Sigmoid colon (tissue), 6 donors: ENCODE measurements at regions not wholly inside any gene's neighbourhood (a gene's known extent, or its start where the extent isn't known, plus 50 kb on each side); places are given as distances from the start of the nearest gene placed in this dataset.

Experiments
- DNase-seq: peaks from one replicate; pipeline ENCODE4 v3.0.0-alpha.2; 2019
- H3K27ac ChIP-seq, 4 donors: fragments of 200-600 bp; sonication (generic); one replicate each; pipeline ENCODE4 v1.5.1; 2016 to 2019; ENCODE audit warnings: mild to moderate bottlenecking in 1 of 4
- H3K27me3 ChIP-seq, 3 donors: fragments of 200-600 bp; sonication (generic); one replicate each; pipeline ENCODE4 v1.5.1; 2019; ENCODE audit warnings: mild to moderate bottlenecking in 1 of 3
- H3K36me3 ChIP-seq, 4 donors: fragments of 200-600 bp; sonication (generic); one replicate each; pipeline ENCODE4 v1.5.1; 2016 to 2019
- H3K4me1 ChIP-seq, 4 donors: fragments of 200-600 bp; sonication (generic); one replicate each; pipeline ENCODE4 v1.5.1; 2017 to 2019
- H3K4me3 ChIP-seq, 4 donors: fragments of 200-600 bp; sonication (generic); one replicate each; pipeline ENCODE4 v1.5.1; 2017 to 2019; ENCODE audit warnings: mild to moderate bottlenecking in 2 of 4, moderate library complexity in 1 of 4
- H3K9me3 ChIP-seq, 4 donors: fragments of 200-600 bp in 3 of 4; sonication (generic) in 3 of 4; one replicate each; pipeline versions ENCODE4 v1.5.1 to v1.6.1; 2013 to 2019
- EP300 ChIP-seq, 4 donors: sonication (generic); formaldehyde crosslinking; IDR thresholded peaks; one replicate each; pipeline ENCODE4 v1.6.1; 2017; ENCODE audit warnings: antibody characterized with exemption in 4 of 4
- POLR2A ChIP-seq, 2 donors: fragments of 450-650 bp; IDR thresholded peaks; one replicate each; pipeline ENCODE4 v1.6.1; 2016; ENCODE audit warnings: antibody characterized with exemption in 2 of 2, mild to moderate bottlenecking in 2 of 2, moderate library complexity in 2 of 2
- POLR2AphosphoS5 ChIP-seq, 4 donors: sonication (generic); formaldehyde crosslinking; IDR thresholded peaks; one replicate each; pipeline ENCODE4 v1.6.1; 2017; ENCODE audit warnings: antibody characterized with exemption in 4 of 4
- WGBS, 2 donors: extraction: QIAGEN DNeasy Blood & Tissue Kit; methylation state at CpG; one replicate each; pipeline ENCODE4 v1.1.7; 2013; 5-methylcytosine and 5-hydroxymethylcytosine counted together
- intact Hi-C: fragments of 100-400 bp; cut with DNase I; formaldehyde crosslinking; loops from one replicate; pipeline ENCODE4 v1.15.1; 2023
- TF ChIP-seq, protein P1 (sequence below), 4 experiments: fragments of 450-650 bp in 3 of 4; fragments of 200-600 bp in 1 of 4; IDR thresholded peaks; one replicate each; pipeline ENCODE4 v1.5.1; 2016 to 2019; ENCODE audit warnings: antibody characterized with exemption in 4 of 4, mild to moderate bottlenecking in 3 of 4, moderate library complexity in 2 of 4
- donor health status: healthy with polysubstance abuse.
- donor health status: healthy.

DNA sequence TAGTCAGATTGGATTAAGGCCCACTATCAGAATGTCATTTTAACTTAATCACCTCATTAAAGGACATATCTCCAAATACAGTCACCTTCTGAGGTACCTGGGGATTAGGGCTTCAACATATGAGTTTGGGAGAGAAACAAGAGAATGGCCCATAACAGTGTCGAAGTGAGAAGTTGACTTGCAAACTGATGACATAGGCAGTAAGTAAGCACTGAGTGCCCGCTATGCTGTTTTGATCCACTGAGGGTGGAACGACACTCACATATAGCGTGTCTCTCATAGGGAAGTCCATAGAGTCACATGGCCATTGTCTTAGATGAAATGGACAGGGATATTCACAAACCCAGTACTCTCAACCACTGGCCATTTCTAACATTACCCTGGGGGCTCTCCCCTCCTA lies 264.2 kb downstream of the SAMD5 start:
- 95 to 97% methylated on average over 4 of the region's 4 CpGs for WGBS, 2 donors
- no peaks in the 10 kb centered on the region for H3K4me1 ChIP-seq

DNA sequence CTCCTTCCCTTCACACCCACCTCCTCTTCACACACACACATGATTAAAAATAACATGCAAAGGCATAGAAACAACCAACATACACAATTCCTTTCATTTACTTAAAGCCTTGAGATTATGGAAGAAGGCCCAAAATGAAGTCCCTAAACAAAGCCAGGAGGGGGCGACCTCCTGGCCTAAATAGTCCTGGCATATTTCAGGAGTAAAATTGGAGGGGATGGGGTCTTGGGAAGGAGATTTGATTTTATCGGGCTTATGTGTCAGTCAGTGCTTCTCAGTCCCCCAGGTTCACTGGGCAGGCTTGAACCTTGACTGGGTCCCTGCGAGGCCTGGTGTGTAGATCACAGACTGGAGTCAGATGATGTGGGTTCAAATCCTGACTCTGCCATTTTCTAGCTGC lies 266.4 kb downstream of the SAMD5 start:
- Histone ChIP-seq H3K9me3 (no peaks in the 10 kb centered on the region), H3K27me3 (no peaks in the 10 kb centered on the region), H3K36me3 (no peaks in the 10 kb centered on the region), H3K27ac (no peak overlapping the region), H3K4me1 (no peaks in the 10 kb centered on the region), H3K4me3 (no peak overlapping the region)
- intact Hi-C loops = no loop called here
- TF ChIP-seq POLR2AphosphoS5 (IDR thresholded peaks at IDR 0.05) (no peak), EP300 (IDR thresholded peaks at IDR 0.05) (no peak), POLR2A (IDR thresholded peaks at IDR 0.05) (no peak)
- TF ChIP-seq, protein P1, sequence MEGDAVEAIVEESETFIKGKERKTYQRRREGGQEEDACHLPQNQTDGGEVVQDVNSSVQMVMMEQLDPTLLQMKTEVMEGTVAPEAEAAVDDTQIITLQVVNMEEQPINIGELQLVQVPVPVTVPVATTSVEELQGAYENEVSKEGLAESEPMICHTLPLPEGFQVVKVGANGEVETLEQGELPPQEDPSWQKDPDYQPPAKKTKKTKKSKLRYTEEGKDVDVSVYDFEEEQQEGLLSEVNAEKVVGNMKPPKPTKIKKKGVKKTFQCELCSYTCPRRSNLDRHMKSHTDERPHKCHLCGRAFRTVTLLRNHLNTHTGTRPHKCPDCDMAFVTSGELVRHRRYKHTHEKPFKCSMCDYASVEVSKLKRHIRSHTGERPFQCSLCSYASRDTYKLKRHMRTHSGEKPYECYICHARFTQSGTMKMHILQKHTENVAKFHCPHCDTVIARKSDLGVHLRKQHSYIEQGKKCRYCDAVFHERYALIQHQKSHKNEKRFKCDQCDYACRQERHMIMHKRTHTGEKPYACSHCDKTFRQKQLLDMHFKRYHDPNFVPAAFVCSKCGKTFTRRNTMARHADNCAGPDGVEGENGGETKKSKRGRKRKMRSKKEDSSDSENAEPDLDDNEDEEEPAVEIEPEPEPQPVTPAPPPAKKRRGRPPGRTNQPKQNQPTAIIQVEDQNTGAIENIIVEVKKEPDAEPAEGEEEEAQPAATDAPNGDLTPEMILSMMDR (IDR thresholded peaks at IDR 0.05) = no peak
- WGBS, 2 donors = 89 to 91% methylated on average over 3 of the region's 3 CpGs
- no peak for DNase-seq

More for the DNA sequence above, 264.2 kb downstream of the SAMD5 start:
- Histone ChIP-seq H3K36me3 (no peaks in the 10 kb centered on the region), H3K4me3 (no peak overlapping the region), H3K27ac (no peak overlapping the region), H3K27me3 (no peaks in the 10 kb centered on the region), H3K9me3 (no peaks in the 10 kb centered on the region)
- no peak for TF ChIP-seq EP300 (IDR thresholded peaks at IDR 0.05)
- TF ChIP-seq, protein P1 (IDR thresholded peaks at IDR 0.05) = no peak
- TF ChIP-seq POLR2AphosphoS5 (IDR thresholded peaks at IDR 0.05) = no peak
- no peak for TF ChIP-seq POLR2A (IDR thresholded peaks at IDR 0.05)
- DNase-seq = no peak
- intact Hi-C loops = no loop called here

DNA sequence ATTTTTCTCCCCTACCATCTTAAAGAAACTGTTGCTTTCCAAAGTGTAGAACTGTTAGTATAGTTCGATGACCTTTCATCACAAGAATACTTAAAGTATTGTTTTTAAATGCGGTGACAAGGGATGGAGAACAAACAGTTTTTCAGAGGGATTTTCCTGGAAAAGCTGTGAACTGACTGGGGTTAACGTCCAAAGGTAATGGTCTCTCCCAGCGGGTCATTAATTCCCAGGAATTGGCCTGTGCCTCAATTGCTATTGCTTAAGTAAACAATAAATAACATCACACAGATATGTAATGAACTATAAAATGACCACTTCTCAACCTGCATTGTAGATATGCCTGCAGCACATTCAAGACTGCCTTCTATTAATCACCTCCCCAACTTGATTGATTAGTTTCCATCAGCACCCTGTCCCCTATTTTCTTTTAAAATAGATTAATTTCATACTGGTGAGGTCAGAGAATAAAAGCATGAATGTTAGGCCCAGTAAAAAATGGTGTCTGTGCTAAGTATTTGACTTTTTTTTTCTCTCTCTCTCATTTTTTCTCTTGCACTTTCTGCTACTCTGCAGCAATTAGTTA lies 268.2 kb downstream of the SAMD5 start:
- no peaks in the 10 kb centered on the region for H3K27me3 ChIP-seq
- intact Hi-C loops = no loop called here
- 78 to 84% methylated on average over 4 of the region's 4 CpGs for WGBS, 2 donors

DNA sequence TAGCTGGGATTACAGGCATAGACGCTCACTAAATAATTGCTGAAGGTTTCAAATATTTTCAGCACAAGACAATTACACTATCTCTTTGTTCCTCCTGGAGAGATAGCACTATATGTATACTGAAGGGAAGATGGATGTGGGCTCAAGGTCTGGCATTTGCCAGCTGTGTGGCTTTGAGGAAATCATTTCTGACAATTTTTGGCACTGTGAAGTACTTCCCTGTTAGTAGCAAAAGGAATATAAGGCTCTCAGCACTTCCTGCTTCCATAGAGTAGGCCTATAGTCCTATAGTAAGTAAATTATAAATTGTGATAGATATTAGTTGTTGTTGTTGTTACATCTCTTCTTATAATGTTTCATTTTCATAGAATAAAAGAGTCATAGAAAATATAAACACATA lies 271.1 kb downstream of the SAMD5 start:
- intact Hi-C loops = no loop called here
- no peak overlapping the region for H3K4me3 ChIP-seq
- no peaks in the 10 kb centered on the region for H3K27me3 ChIP-seq
- whole genome bisulfite sequencing, 2 donors = 75 to 85% methylated on average over 1 of the region's 1 CpG
- TF ChIP-seq, protein P1 (IDR thresholded peaks at IDR 0.05) = no peak
- TF ChIP-seq POLR2AphosphoS5 (IDR thresholded peaks at IDR 0.05) (no peak), POLR2A (IDR thresholded peaks at IDR 0.05) (no peak), EP300 (IDR thresholded peaks at IDR 0.05) (no peak)
- H3K9me3 ChIP-seq = no peaks in the 10 kb centered on the region
- no peaks in the 10 kb centered on the region for H3K36me3 ChIP-seq
- no peaks in the 10 kb centered on the region for H3K4me1 ChIP-seq
- H3K27ac ChIP-seq = no peak overlapping the region
- DNase-seq = no peak

More for the DNA sequence above, 268.2 kb downstream of the SAMD5 start:
- no peaks in the 10 kb centered on the region for H3K4me1 ChIP-seq
- no peaks in the 10 kb centered on the region for H3K9me3 ChIP-seq
- H3K4me3 ChIP-seq = no peak overlapping the region
- no peaks in the 10 kb centered on the region for H3K36me3 ChIP-seq
- no peak for DNase-seq
- H3K27ac ChIP-seq = no peak overlapping the region
- TF ChIP-seq POLR2AphosphoS5 (IDR thresholded peaks at IDR 0.05) (no peak), EP300 (IDR thresholded peaks at IDR 0.05) (no peak), POLR2A (IDR thresholded peaks at IDR 0.05) (no peak)
- TF ChIP-seq, protein P1 (IDR thresholded peaks at IDR 0.05) = no peak

DNA sequence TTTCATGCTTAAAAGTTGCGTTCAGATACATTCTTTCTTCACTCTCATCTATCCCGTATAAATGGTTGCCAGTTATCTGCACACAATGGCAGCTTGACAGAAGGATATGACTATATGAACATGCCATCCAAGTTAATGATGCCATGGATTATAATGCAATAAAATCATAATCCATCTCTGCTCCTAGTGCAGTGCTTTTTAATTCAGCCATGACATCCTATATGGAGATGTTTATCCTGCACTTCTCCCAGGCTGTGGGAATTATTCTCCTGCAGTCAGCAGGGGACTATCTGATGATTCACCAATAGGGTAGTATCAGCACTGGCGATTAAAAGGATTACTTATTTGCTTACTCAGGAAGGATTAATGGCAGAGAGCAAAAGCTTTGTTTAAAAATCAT lies 273.8 kb downstream of the SAMD5 start:
- no peaks in the 10 kb centered on the region for H3K9me3 ChIP-seq
- intact Hi-C loops = no loop called here
- H3K36me3 ChIP-seq = no peaks in the 10 kb centered on the region
- DNase-seq = no peak
- TF ChIP-seq POLR2AphosphoS5 (IDR thresholded peaks at IDR 0.05) (no peak), POLR2A (IDR thresholded peaks at IDR 0.05) (no peak), EP300 (IDR thresholded peaks at IDR 0.05) (no peak)
- TF ChIP-seq, protein P1 (IDR thresholded peaks at IDR 0.05) = no peak
- no peak overlapping the region for H3K4me3 ChIP-seq
- H3K27ac ChIP-seq = no peak overlapping the region
- no peaks in the 10 kb centered on the region for H3K27me3 ChIP-seq
- no peaks in the 10 kb centered on the region for H3K4me1 ChIP-seq
- 13 to 56% methylated on average over 3 of the region's 3 CpGs for WGBS, 2 donors
